ENCODE measurements at regions not wholly inside any gene's neighbourhood (a gene's known extent, or its start where the extent isn't known, plus 50 kb on each side); places are given as distances from the start of the nearest gene placed in this dataset.

- TF ChIP-seq YY1 (IDR thresholded peaks at IDR 0.05; ENCODE audit: low read depth) (no peak), CEBPB (IDR thresholded peaks at IDR 0.05) (no peak), NFIC (IDR thresholded peaks at IDR 0.05) (no peak), TAF1 (IDR thresholded peaks at IDR 0.05; ENCODE audit: low read depth) (no peak), TCF12 (IDR thresholded peaks at IDR 0.05; ENCODE audit: low read depth) (no peak), FOXM1 (IDR thresholded peaks at IDR 0.05; ENCODE audit: borderline replicate concordance, low read depth) (no peak), RAD21 (IDR thresholded peaks at IDR 0.05; ENCODE audit: low read depth) (no peak), CREB1 (IDR thresholded peaks at IDR 0.05; ENCODE audit: low read depth) (no peak), ZBTB7A (IDR thresholded peaks at IDR 0.05; ENCODE audit: low read depth) (no peak), MAX (IDR thresholded peaks at IDR 0.05) (no peak), REST (IDR thresholded peaks at IDR 0.05; ENCODE audit: low read depth) (no peak), EP300 (IDR thresholded peaks at IDR 0.05; ENCODE audit: borderline replicate concordance) (no peak), USF1 (IDR thresholded peaks at IDR 0.05) (no peak)
These were observed 364.0 kb downstream of the OLFM3 start for GRCh38 chr1:101632548-101633272.

- TF ChIP-seq CEBPB (IDR thresholded peaks at IDR 0.05): no peak
- TF ChIP-seq NFIC (IDR thresholded peaks at IDR 0.05): no peak
- no peak for TF ChIP-seq ZBTB7A (IDR thresholded peaks at IDR 0.05; ENCODE audit: low read depth)
- no peak for TF ChIP-seq EP300 (IDR thresholded peaks at IDR 0.05; ENCODE audit: borderline replicate concordance)
These were observed 350.9 kb downstream of the OLFM3 start for GRCh38 chr1:101645810-101646209.

GRCh38 chr1:101652484-101652883, 344.2 kb downstream of the OLFM3 start:
- TF ChIP-seq YY1 (IDR thresholded peaks at IDR 0.05; ENCODE audit: low read depth): no peak

- TF ChIP-seq RAD21 (IDR thresholded peaks at IDR 0.05; ENCODE audit: low read depth) (peak; percentile 70), TCF12 (IDR thresholded peaks at IDR 0.05; ENCODE audit: low read depth) (no peak), NFIC (IDR thresholded peaks at IDR 0.05) (no peak)
These were observed 343.2 kb downstream of the OLFM3 start for GRCh38 chr1:101653482-101653946.

- TF ChIP-seq CREB1 (IDR thresholded peaks at IDR 0.05; ENCODE audit: low read depth) (no peak), ZBTB7A (IDR thresholded peaks at IDR 0.05; ENCODE audit: low read depth) (no peak), TCF12 (IDR thresholded peaks at IDR 0.05; ENCODE audit: low read depth) (no peak), YY1 (IDR thresholded peaks at IDR 0.05; ENCODE audit: low read depth) (no peak), FOXM1 (IDR thresholded peaks at IDR 0.05; ENCODE audit: borderline replicate concordance, low read depth) (no peak), TAF1 (IDR thresholded peaks at IDR 0.05; ENCODE audit: low read depth) (no peak), REST (IDR thresholded peaks at IDR 0.05; ENCODE audit: low read depth) (no peak), EP300 (IDR thresholded peaks at IDR 0.05; ENCODE audit: borderline replicate concordance) (no peak), CEBPB (IDR thresholded peaks at IDR 0.05) (no peak), RAD21 (IDR thresholded peaks at IDR 0.05; ENCODE audit: low read depth) (no peak), TEAD4 (IDR thresholded peaks at IDR 0.05) (no peak), EGR1 (IDR thresholded peaks at IDR 0.05) (no peak), MAX (IDR thresholded peaks at IDR 0.05) (no peak), USF1 (IDR thresholded peaks at IDR 0.05) (no peak), NFIC (IDR thresholded peaks at IDR 0.05) (no peak)
These were observed 332.0 kb downstream of the OLFM3 start for GRCh38 chr1:101664726-101665125.

- TF ChIP-seq RAD21 (IDR thresholded peaks at IDR 0.05; ENCODE audit: low read depth): no peak
- no peak for TF ChIP-seq USF1 (IDR thresholded peaks at IDR 0.05)
- no peak for TF ChIP-seq MAX (IDR thresholded peaks at IDR 0.05)
These were observed 329.0 kb downstream of the OLFM3 start for GRCh38 chr1:101667761-101668160.

Data from Ishikawa (cell line).